T-helper 2 cell treated with Interferon-gamma antibody and Interleukin-4, amounts not matched to agents 5 μg/mL and 100 μg/mL, for 36 hours (primary cell): ENCODE measurements at regions not wholly inside any gene's neighbourhood (a gene's known extent, or its start where the extent isn't known, plus 50 kb on each side); places are given as distances from the start of the nearest gene placed in this dataset.

Experiments used
- DNase-seq: peaks from one replicate; pipeline ENCODE4 v3.0.0; 2021; ENCODE audit warnings: low spot score
- H3K27ac Mint-ChIP-seq: one replicate; pipeline ENCODE4 v1.8.0; 2021; ENCODE audit warnings: mild to moderate bottlenecking, mixed read lengths
- H3K27me3 Mint-ChIP-seq: one replicate; pipeline ENCODE4 v1.8.0; 2021; ENCODE audit warnings: low read depth, mixed read lengths
- H3K36me3 Mint-ChIP-seq: one replicate; pipeline ENCODE4 v1.8.0; 2021; ENCODE audit warnings: low read depth, mixed read lengths
- H3K4me1 Mint-ChIP-seq: one replicate; pipeline ENCODE4 v1.8.0; 2021; ENCODE audit warnings: low read depth, mixed read lengths
- H3K4me3 Mint-ChIP-seq: one replicate; pipeline ENCODE4 v1.8.0; 2022; ENCODE audit warnings: mild to moderate bottlenecking, moderate library complexity, mixed read lengths
- H3K9me3 Mint-ChIP-seq: one replicate; pipeline ENCODE4 v1.8.0; 2021; ENCODE audit warnings: mixed read lengths

DNA sequence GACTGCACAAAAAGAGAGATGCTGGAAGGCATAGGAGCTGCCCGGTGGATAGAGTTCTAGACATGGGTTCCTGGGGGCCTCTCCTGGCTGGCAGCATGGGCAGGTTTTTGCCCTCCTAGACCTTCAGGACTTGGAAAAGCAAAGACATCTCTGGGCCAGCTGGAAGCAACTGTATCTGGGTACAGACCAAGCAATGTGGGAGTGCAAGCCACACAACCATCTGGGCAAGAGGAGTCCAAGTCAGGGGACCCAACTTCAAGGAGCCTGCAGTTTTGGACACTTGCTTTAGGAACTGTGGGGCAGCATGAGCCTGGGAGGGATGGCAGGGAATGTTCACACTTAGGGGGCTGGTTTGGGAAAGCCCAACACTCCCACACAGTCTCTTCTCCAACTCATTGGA, 323.3 kb downstream of the GADD45G start:
- peaks cover 5% of the 10 kb centered on the region for H3K27me3 Mint-ChIP-seq
- no peaks in the 10 kb centered on the region for H3K36me3 Mint-ChIP-seq
- no peak overlapping the region for H3K4me3 Mint-ChIP-seq
- DNase-seq = no peak
- H3K4me1 Mint-ChIP-seq = peaks cover 10% of the 10 kb centered on the region
- no peak overlapping the region for H3K27ac Mint-ChIP-seq
- no peaks in the 10 kb centered on the region for H3K9me3 Mint-ChIP-seq

DNA sequence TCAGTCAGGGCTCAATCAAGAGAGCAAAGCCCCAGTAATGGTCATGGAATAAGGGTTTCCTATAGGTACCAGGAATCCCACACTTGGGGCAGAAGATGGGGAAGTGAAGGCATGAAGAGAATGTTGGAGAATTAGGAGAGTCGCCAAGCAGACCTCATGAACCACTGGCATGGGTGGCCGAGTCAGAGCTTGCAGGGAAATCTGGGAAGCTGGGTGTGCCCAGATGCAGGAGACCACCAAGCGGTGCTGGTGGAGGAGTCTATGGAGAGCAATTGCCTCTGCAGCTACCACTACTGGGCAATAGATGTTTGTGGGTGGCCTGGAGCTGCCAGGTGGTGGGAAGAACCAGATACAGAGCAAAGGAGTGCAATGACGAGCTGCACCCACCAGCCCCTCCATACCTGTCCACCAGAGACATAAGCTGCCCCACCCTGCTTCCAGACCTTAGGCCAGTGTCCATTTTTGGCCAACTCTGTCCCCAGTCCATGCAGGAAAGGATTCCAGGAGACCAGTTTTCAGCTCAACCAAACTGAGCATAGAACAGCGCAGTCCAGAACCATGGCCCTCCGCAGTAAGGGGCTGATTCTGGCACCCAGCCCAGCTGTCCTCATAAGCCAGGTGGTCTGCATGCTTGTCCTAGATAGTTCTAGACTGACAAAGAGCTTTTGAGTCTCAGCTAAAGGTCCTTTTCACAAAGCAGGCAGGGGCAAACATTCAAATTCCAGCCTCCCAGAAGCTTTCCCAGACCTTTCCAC, 323.9 kb downstream of the GADD45G start:
- H3K36me3 Mint-ChIP-seq = no peaks in the 10 kb centered on the region
- H3K27ac Mint-ChIP-seq = no peak overlapping the region
- no peaks in the 10 kb centered on the region for H3K9me3 Mint-ChIP-seq
- H3K4me3 Mint-ChIP-seq = no peak overlapping the region
- H3K27me3 Mint-ChIP-seq = peaks cover 7% of the 10 kb centered on the region
- H3K4me1 Mint-ChIP-seq = peaks cover 10% of the 10 kb centered on the region
- no peak for DNase-seq

DNA sequence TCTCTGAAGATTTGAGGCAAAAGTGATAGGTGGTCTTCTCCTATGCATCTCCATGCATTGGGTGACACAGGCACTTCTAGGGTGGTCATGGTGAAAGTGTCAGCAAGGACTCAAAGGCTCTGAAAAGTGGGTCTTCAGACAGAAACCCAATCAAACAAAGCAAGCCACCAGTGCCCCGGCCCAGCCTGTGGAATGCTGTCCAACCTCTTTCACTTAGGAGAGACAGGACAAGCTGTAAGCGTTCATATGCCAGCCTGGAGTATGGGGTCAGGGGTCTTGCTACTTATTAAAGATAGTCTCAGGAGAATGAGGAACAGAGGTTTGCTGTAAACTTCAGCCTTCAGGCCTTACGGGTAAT, 324.5 kb downstream of the GADD45G start:
- Mint-ChIP-seq H3K27ac (no peak overlapping the region), H3K27me3 (peaks cover 7% of the 10 kb centered on the region), H3K4me3 (no peak overlapping the region), H3K36me3 (no peaks in the 10 kb centered on the region), H3K9me3 (no peaks in the 10 kb centered on the region), H3K4me1 (peaks cover 4% of the 10 kb centered on the region)
- DNase-seq = no peak

DNA sequence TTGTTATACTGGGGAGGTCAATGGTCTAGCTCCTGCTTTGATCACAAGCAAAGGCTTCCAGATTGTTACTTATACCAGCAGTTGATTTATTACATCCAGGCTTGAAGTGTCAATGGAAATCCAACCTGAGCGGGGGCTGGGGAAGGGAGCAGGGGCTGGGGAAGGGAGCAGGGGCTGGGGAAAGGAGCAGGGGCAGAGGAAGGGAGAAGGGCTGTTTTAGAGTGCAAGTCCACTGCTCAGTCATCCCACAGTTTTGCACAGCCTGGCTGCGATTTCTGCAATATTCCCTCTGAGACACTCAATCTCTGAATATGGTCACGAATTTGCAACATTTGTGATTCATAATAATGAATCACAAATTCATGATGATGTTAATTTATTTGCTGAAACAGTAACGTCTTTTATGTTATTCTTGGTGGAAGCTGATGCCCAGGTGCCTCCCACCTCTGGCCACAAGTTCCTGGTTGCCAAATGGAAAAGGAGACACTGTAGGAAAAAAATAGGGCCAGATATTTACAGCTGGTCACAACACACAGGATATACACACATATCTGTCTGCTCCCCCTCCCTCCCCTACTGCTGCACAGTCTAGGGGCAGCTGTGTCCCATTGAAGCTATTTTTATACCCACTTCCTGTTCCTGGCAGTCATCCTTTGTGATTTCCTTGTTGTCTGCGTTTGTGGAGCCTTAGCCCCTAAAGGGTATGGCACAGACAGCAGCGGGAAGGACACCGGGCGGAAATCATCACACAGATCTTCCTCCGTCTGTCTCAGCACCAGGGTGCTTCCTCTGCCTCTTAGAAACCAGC, 325.1 kb downstream of the GADD45G start:
- Mint-ChIP-seq H3K27ac (no peak overlapping the region), H3K4me3 (no peak overlapping the region), H3K9me3 (no peaks in the 10 kb centered on the region), H3K4me1 (peaks cover 3% of the 10 kb centered on the region), H3K36me3 (no peaks in the 10 kb centered on the region), H3K27me3 (peaks cover 7% of the 10 kb centered on the region)
- DNase-seq = no peak

DNA sequence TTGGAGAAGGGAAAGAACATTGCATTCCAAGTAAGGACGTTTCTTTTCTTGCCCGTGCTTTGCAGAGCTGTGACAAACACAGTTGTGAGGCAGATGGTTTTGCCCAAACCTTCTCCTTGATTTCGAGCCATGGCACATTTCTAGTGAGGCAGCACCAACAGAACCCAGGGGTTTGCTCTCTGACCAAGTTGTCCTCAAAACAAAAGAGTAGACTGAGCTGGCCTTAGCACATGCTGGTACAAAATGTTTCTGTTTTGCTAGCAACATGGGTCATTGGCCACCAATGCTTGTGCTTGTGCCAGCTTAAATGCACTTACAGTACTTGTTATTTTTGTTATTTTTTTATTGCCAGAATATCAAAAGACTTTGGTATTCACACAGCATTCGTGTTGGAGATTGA, 328.8 kb downstream of the GADD45G start:
- no peak overlapping the region for H3K4me3 Mint-ChIP-seq
- H3K4me1 Mint-ChIP-seq = peaks cover 7% of the 10 kb centered on the region
- no peak overlapping the region for H3K27ac Mint-ChIP-seq
- DNase-seq = no peak
- H3K27me3 Mint-ChIP-seq = peaks cover 10% of the 10 kb centered on the region
- H3K36me3 Mint-ChIP-seq = no peaks in the 10 kb centered on the region
- H3K9me3 Mint-ChIP-seq = no peaks in the 10 kb centered on the region

DNA sequence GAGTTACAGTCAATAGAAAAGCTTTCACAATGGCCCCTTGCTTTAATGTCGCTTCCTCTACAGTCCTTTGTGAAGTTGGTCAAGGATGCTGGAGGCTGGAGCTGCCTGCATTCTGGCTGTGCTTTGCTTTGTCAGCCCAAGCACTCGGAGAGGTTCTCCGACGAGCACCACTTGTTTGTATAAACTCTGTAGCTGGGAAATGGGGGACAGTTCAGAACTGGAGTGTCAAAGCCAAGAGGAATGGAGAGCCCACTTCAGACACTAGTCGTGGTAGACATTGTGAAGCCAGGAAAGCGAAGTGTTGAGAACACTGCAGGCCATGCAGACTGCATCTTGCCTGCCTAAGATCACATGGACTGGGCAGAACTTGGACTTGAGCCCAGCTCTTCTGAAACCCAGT, 330.3 kb downstream of the GADD45G start:
- Mint-ChIP-seq H3K27ac (no peak overlapping the region), H3K4me3 (no peak overlapping the region), H3K4me1 (peaks cover 7% of the 10 kb centered on the region), H3K36me3 (no peaks in the 10 kb centered on the region), H3K27me3 (peaks cover 15% of the 10 kb centered on the region), H3K9me3 (no peaks in the 10 kb centered on the region)
- no peak for DNase-seq

DNA sequence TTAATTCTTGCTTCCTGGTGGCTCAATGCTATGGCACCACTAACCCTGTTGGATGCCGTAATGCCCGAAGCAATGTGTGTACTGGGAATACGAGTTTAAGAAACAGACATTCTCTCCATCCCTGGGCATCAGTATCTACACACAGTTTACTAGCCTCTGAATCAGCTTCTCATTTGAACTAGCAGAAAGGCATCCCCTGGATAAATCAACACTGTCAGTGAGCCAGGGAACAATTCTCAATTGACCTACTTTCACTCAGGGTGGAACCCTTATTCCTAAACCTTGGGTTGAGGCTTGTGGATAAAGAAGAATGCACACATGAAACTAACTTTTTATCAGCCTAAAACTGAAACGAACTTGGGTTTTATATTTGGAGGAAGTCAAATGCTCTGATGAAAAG, 331.0 kb downstream of the GADD45G start:
- H3K9me3 Mint-ChIP-seq = no peaks in the 10 kb centered on the region
- peaks cover 15% of the 10 kb centered on the region for H3K27me3 Mint-ChIP-seq
- H3K27ac Mint-ChIP-seq = no peak overlapping the region
- H3K36me3 Mint-ChIP-seq = no peaks in the 10 kb centered on the region
- peaks cover 7% of the 10 kb centered on the region for H3K4me1 Mint-ChIP-seq
- DNase-seq = no peak
- no peak overlapping the region for H3K4me3 Mint-ChIP-seq

DNA sequence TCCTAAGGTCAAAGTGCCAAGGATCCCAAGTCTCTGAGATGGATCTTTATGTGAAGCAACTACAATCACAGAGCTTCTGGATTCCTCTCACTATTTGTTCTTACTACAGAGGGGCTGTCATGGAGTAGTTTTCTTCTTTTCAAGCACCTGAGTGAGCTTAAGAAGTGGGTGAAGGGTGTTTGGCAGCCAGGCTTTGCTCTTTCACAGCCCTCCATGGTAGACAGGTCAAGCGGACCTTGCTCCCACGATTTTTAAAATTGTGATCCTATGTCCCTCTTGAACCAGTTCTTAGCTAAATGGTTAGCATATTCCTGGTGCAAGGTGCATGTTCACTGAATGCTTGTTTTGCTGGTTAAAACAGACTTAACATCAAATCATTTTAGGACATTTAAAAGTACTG, 332.2 kb downstream of the GADD45G start:
- Mint-ChIP-seq H3K27ac (no peak overlapping the region), H3K9me3 (no peaks in the 10 kb centered on the region), H3K27me3 (peaks cover 13% of the 10 kb centered on the region), H3K4me3 (no peak overlapping the region), H3K36me3 (no peaks in the 10 kb centered on the region), H3K4me1 (peaks cover 5% of the 10 kb centered on the region)
- DNase-seq = no peak

DNA sequence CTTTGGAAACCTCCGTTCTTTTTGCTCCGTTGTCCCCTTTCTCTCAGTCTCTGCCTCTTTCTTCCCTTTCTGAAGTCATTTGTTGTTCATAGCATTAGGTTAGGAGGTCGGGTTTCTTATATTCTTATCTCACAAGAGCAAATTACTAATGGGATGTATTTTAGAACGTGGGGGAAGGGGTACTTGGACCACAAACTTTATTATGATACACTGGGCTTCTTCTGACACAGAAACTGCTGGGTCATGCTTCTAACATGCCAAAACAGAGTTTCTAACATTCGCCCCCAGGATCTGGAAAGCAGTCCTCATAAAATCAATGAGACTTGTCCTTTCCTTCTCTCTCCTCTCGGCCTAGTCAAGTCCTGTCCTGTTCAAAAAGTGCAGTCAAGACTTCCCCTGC, 334.4 kb downstream of the GADD45G start:
- no peak overlapping the region for H3K27ac Mint-ChIP-seq
- H3K4me1 Mint-ChIP-seq = peaks cover 6% of the 10 kb centered on the region
- no peaks in the 10 kb centered on the region for H3K36me3 Mint-ChIP-seq
- peaks cover 9% of the 10 kb centered on the region for H3K27me3 Mint-ChIP-seq
- DNase-seq = no peak
- H3K4me3 Mint-ChIP-seq = no peak overlapping the region
- H3K9me3 Mint-ChIP-seq = no peaks in the 10 kb centered on the region

DNA sequence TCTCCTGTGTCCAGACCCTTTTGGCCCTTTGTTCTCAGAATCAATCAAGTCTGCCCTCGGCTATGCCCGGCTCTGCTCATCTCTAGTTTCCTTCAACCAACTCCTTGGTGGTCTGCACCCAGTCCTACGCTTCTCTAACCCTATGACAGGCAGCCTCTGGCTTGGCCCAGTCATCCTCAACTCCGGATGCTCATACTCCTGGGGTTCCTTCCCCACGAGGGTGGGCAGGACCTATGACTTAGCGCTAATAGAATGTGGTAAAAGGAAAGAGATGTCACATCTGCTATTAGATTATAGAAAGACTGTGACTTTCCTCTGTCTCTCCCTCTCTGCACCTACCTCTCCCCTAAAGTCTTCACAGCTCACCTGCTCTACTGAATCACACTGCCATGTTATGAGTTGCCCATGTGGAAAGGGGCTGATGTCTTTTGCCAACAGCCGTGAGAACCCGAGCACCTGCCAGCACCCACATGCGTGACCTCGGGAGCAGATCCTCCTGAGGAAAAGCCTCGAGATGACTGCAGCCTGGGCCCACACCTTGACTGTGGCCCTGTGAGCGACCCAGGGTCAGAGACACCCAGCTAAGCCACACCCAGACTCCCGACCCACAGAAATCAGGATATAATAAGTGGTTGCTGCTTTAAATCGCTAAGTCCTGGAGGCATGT, 334.9 kb downstream of the GADD45G start:
- Mint-ChIP-seq H3K27me3 (peaks cover 9% of the 10 kb centered on the region), H3K4me3 (no peak overlapping the region)
- no peak for DNase-seq

DNA sequence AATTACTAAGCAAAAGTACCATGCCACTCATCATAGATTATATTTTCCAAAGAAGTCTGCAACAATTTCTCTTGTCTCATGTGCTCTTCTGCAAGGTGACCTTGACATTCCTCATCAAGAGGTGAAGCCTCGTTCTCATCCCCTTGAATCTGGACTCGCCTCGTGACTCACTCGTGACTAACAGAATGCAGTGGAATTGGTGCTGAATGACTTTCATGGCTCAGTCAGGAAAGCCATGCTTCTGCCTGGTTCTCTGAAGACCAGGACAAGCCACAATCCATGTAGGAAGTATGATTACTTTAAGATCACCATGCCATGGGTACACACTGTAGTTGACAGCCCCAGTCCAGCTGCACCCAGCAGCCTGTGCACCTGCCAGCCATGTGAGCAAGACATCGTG, 335.8 kb downstream of the GADD45G start:
- no peaks in the 10 kb centered on the region for H3K36me3 Mint-ChIP-seq
- H3K4me3 Mint-ChIP-seq = no peak overlapping the region
- DNase-seq = no peak

More for the DNA sequence above, 334.9 kb downstream of the GADD45G start:
- no peak overlapping the region for H3K27ac Mint-ChIP-seq
- no peaks in the 10 kb centered on the region for H3K9me3 Mint-ChIP-seq
- H3K4me1 Mint-ChIP-seq = peaks cover 6% of the 10 kb centered on the region
- no peaks in the 10 kb centered on the region for H3K36me3 Mint-ChIP-seq

DNA sequence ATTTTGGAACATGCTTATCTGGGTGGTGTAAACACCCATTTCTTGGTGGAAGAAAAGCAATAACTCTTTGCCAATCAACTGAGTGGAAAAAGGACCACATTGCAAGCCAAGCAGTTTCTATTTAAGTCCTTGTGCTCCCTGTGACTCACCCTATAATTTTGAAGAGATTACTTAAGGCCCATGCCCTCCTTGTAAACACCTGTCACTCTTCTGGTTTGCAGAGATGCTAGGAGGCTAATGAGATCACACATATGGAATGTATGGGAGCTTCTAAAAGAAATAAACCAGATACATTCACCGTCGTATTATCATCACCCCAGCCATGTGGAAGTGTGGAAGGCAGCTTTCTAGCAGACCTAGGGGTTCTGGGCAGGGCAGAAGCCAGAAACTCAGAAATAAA, 337.1 kb downstream of the GADD45G start:
- DNase-seq = no peak
- H3K27me3 Mint-ChIP-seq = peaks cover 6% of the 10 kb centered on the region
- H3K4me1 Mint-ChIP-seq = peaks cover 2% of the 10 kb centered on the region
- H3K27ac Mint-ChIP-seq = no peak overlapping the region
- H3K9me3 Mint-ChIP-seq = no peaks in the 10 kb centered on the region
- H3K36me3 Mint-ChIP-seq = no peaks in the 10 kb centered on the region
- no peak overlapping the region for H3K4me3 Mint-ChIP-seq

More for the DNA sequence above, 335.8 kb downstream of the GADD45G start:
- peaks cover 6% of the 10 kb centered on the region for H3K4me1 Mint-ChIP-seq
- H3K27ac Mint-ChIP-seq = no peak overlapping the region
- H3K27me3 Mint-ChIP-seq = peaks cover 9% of the 10 kb centered on the region
- no peaks in the 10 kb centered on the region for H3K9me3 Mint-ChIP-seq

DNA sequence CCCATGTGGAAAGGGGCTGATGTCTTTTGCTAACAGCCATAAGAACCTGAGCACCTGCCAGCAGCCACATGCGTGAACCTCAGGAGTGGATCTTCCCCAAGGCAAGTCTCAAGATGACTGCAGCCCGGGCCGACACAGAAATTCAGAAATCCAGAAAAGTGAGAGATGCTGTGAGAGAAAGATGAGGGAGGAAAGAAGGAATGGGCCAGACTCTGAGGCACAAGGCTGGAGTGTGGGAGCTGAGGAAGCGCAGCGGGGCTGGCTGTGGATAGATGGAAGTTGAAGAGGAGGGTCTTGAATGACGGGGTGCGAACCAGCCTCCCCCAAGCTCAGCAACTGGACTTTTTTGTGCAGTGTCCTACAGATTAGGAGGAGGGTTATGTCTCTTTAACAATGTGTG, 337.8 kb downstream of the GADD45G start:
- no peaks in the 10 kb centered on the region for H3K9me3 Mint-ChIP-seq
- H3K27me3 Mint-ChIP-seq = peaks cover 6% of the 10 kb centered on the region
- DNase-seq = no peak
- H3K4me3 Mint-ChIP-seq = no peak overlapping the region
- H3K36me3 Mint-ChIP-seq = no peaks in the 10 kb centered on the region
- no peak overlapping the region for H3K27ac Mint-ChIP-seq
- H3K4me1 Mint-ChIP-seq = peaks cover 2% of the 10 kb centered on the region

DNA sequence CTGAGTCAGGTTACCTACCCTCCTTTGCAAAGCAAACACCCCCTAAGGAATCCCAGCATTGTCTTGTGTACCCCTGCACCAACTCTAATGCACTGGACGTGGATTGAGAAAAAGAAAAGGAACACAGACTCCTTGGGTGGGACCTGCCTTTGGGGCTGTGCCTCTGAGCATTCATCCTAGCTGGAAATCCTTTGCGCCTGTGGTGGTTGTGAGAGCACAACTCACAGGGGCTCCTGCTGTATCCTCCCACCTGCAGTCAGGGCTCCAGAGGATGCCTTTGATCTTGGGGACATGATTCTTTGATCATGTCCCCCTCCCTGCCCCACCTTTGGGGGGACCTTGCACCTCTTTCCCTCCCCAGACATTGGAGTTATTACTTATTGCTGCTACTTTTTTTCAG, 338.5 kb downstream of the GADD45G start:
- no peak overlapping the region for H3K27ac Mint-ChIP-seq
- no peak overlapping the region for H3K4me3 Mint-ChIP-seq
- H3K27me3 Mint-ChIP-seq = peaks cover 6% of the 10 kb centered on the region
- H3K9me3 Mint-ChIP-seq = no peaks in the 10 kb centered on the region
- H3K36me3 Mint-ChIP-seq = peaks cover 1% of the 10 kb centered on the region
- peaks cover 4% of the 10 kb centered on the region for H3K4me1 Mint-ChIP-seq
- no peak for DNase-seq
